ENCODE measurements at regions not wholly inside any gene's neighbourhood (a gene's known extent, or its start where the extent isn't known, plus 50 kb on each side); places are given as distances from the start of the nearest gene placed in this dataset.

- TF ChIP-seq GABPA (IDR thresholded peaks at IDR 0.05; ENCODE audit: borderline replicate concordance, insufficient read depth, low read length) = no peak
- TF ChIP-seq, protein P1, sequence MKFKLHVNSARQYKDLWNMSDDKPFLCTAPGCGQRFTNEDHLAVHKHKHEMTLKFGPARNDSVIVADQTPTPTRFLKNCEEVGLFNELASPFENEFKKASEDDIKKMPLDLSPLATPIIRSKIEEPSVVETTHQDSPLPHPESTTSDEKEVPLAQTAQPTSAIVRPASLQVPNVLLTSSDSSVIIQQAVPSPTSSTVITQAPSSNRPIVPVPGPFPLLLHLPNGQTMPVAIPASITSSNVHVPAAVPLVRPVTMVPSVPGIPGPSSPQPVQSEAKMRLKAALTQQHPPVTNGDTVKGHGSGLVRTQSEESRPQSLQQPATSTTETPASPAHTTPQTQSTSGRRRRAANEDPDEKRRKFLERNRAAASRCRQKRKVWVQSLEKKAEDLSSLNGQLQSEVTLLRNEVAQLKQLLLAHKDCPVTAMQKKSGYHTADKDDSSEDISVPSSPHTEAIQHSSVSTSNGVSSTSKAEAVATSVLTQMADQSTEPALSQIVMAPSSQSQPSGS (IDR thresholded peaks at IDR 0.05; ENCODE audit: low read length) = no peak
- TF ChIP-seq TAF1 (IDR thresholded peaks at IDR 0.05; ENCODE audit: low read depth, low read length) = no peak
- TF ChIP-seq CEBPB (IDR thresholded peaks at IDR 0.05; ENCODE audit: low read depth, low read length) = no peak
- TF ChIP-seq RFX5 (IDR thresholded peaks at IDR 0.05; ENCODE audit: borderline replicate concordance, low read depth, low read length) = no peak
- no peak for TF ChIP-seq RXRA (IDR thresholded peaks at IDR 0.05; ENCODE audit: insufficient read depth, low read depth, low read length)
- TF ChIP-seq KDM5A (IDR thresholded peaks at IDR 0.05; ENCODE audit: low read length) = no peak
- no peak for TF ChIP-seq BCL11A (IDR thresholded peaks at IDR 0.05; ENCODE audit: low read depth in 2 of 2, low read length in 2 of 2)
- no peak for TF ChIP-seq ATF3 (IDR thresholded peaks at IDR 0.05; ENCODE audit: insufficient read depth, low read depth, low read length)
- no peak for TF ChIP-seq ASH2L (IDR thresholded peaks at IDR 0.05; ENCODE audit: low read length)
- TF ChIP-seq TAF7 (optimal IDR thresholded peaks at IDR 0.05; ENCODE audit: borderline replicate concordance, low read depth, low read length) = no peak
- TF ChIP-seq TCF12 (IDR thresholded peaks at IDR 0.05; ENCODE audit: low read depth, low read length) = no peak
- H4K5ac ChIP-seq (ENCODE audit: insufficient read length, low read depth, low read length) = no peak overlapping the region
- no peak overlapping the region for H2BK12ac ChIP-seq (ENCODE audit: low read depth, low read length)
- H3K18ac ChIP-seq (ENCODE audit: extremely low read depth, low read length) = no peak overlapping the region
- no peak overlapping the region for H3K27ac ChIP-seq (ENCODE audit: low read depth, low read length)
- WGBS, 2 experiments (ENCODE audit: extremely low coverage in 1 of 2, insufficient coverage in 1 of 2, insufficient read length in 1 of 2, insufficient replicate concordance in 2 of 2, low coverage in 1 of 2, low lambda C conversion rate in 2 of 2, missing lambda C conversion rate in 1 of 2) = 85% methylated on average over 1 of the region's 1 CpG; no CpG with 5 or more reads in 1 of the 2 experiments
- H2BK20ac ChIP-seq (ENCODE audit: low read length) = no peak overlapping the region
- no peak for DNase-seq (ENCODE audit: low read depth in 1 of 2, low spot score in 2 of 2)
- H3K4me3 ChIP-seq (ENCODE audit: extremely low read depth in 1 of 4, insufficient read depth in 2 of 4, low read depth in 3 of 4, low read length in 4 of 4) = no peak overlapping the region
- no peak overlapping the region for H3K4me2 ChIP-seq (ENCODE audit: insufficient read depth in 1 of 2, low read depth in 2 of 2, low read length in 2 of 2)
- no peaks in the 10 kb centered on the region for H3K36me3 ChIP-seq (ENCODE audit: control insufficient read depth in 2 of 4, insufficient read depth in 4 of 4, low read length in 3 of 4)
- H3K4me1 ChIP-seq (replicated peaks in 1 of 4; ENCODE audit: control insufficient read depth in 3 of 4, insufficient read depth in 4 of 4, low read length in 3 of 4) = no peaks in the 10 kb centered on the region
- H3K9ac ChIP-seq (replicated peaks in 1 of 4; ENCODE audit: extremely low read depth in 1 of 4, low read depth in 3 of 4, low read length in 3 of 4) = no peak overlapping the region
- no peaks in the 10 kb centered on the region; the same call in 1 of the 2 replicates for H3K23me2 ChIP-seq (ENCODE audit: low read depth, low read length)
- no peaks in the 10 kb centered on the region for H3K9me3 ChIP-seq (ENCODE audit: insufficient read depth in 2 of 2, low read depth in 1 of 2, low read length in 1 of 2)
- H3K79me2 ChIP-seq (ENCODE audit: control insufficient read depth in 1 of 2, insufficient read depth in 2 of 2, low read length in 2 of 2) = no peaks in the 10 kb centered on the region
- H3K4ac ChIP-seq (replicated peaks; ENCODE audit: insufficient read length, low read depth, low read length) = no peak overlapping the region
- no peak overlapping the region for H2BK5ac ChIP-seq (ENCODE audit: low read depth, low read length)
- H2BK120ac ChIP-seq (replicated peaks; ENCODE audit: low read depth, low read length) = no peak overlapping the region
- H2AK5ac ChIP-seq (ENCODE audit: low read depth, low read length) = no peak overlapping the region
- no peak overlapping the region for H3K56ac ChIP-seq (replicated peaks; ENCODE audit: insufficient read length, low read depth, low read length)
- FAIRE-seq = no peak
- H2BK15ac ChIP-seq (ENCODE audit: low read length) = no peak overlapping the region
- no peak overlapping the region for H4K8ac ChIP-seq (ENCODE audit: extremely low read depth, insufficient read depth, low read length)
- CTCF ChIA-PET (ENCODE audit: partially characterized antibody) = no interaction called here
- no peaks in the 10 kb centered on the region for H3K79me1 ChIP-seq (ENCODE audit: low read depth, low read length)
- H3K27me3 ChIP-seq (replicated peaks in 1 of 4; ENCODE audit: control insufficient read depth in 3 of 4, extremely low read depth in 1 of 4, insufficient read depth in 3 of 4, low read length in 3 of 4) = no peaks in the 10 kb centered on the region
- H2AFZ ChIP-seq (ENCODE audit: low read length) = no peak overlapping the region
- H4K20me1 ChIP-seq (replicated peaks in 1 of 2; ENCODE audit: control insufficient read depth in 1 of 2, insufficient read depth in 2 of 2, low read length in 2 of 2) = no peaks in the 10 kb centered on the region
- H3K23ac ChIP-seq (ENCODE audit: insufficient read length) = no peak overlapping the region
- no peak overlapping the region for H4K91ac ChIP-seq (replicated peaks; ENCODE audit: insufficient read length, low read length)
- POLR2A ChIA-PET (ENCODE audit: partially characterized antibody) = no interaction called here
- no peak overlapping the region for H3K14ac ChIP-seq (ENCODE audit: insufficient read length)
Observed at GRCh38 chr20:11323816-11324215, 593.9 kb upstream of the BTBD3 start.

All from H1 (cell line).